Stomach (tissue), 8 donors: ENCODE measurements at regions not wholly inside any gene's neighbourhood (a gene's known extent, or its start where the extent isn't known, plus 50 kb on each side); places are given as distances from the start of the nearest gene placed in this dataset.

Experiments
- DNase-seq, 2 donors: peaks; one replicate each; pipeline versions ENCODE4 v3.0.0 to v3.0.0-alpha.2; 2013 to 2019
- H3K27ac ChIP-seq, 5 donors: fragments of 200-600 bp in 4 of 5; sonication (generic) in 4 of 5; one replicate each; pipeline ENCODE4 v1.5.1; 2013 to 2019; ENCODE audit warnings: mild to moderate bottlenecking in 1 of 5, moderate library complexity in 1 of 5
- H3K27me3 ChIP-seq, 3 donors: fragments of 200-600 bp; sonication (generic); one replicate each; pipeline ENCODE4 v1.5.1; 2017 to 2019; ENCODE audit warnings: mixed run types in 1 of 3
- H3K36me3 ChIP-seq, 4 donors: fragments of 200-600 bp; sonication (generic); 1 replicate in 3 of 4; 2 replicates in 1 of 4; pipeline ENCODE4 v1.5.1; 2016 to 2019
- H3K4me1 ChIP-seq, 4 donors: fragments of 200-600 bp; sonication (generic); one replicate each; pipeline ENCODE4 v1.5.1; 2016 to 2019
- H3K4me3 ChIP-seq, 4 donors: fragments of 200-600 bp; sonication (generic) in 3 of 4; one replicate each; pipeline ENCODE4 v1.5.1; 2016 to 2019; ENCODE audit warnings: mild to moderate bottlenecking in 1 of 4
- H3K9me3 ChIP-seq, 4 donors: fragments of 200-600 bp; sonication (generic); one replicate each; pipeline ENCODE4 v1.5.1; 2016 to 2019
- CTCF ChIP-seq, 7 experiments: fragments of 450-650 bp in 4 of 7; fragments of 200-600 bp in 3 of 7; sonication (generic) in 3 of 7; IDR thresholded peaks; one replicate each; pipeline ENCODE4 v1.5.1; 2016 to 2019; ENCODE audit warnings: antibody characterized with exemption in 7 of 7, control low read depth in 2 of 7, mild to moderate bottlenecking in 1 of 7
- EP300 ChIP-seq: sonication (generic); formaldehyde crosslinking; IDR thresholded peaks from one replicate; pipeline ENCODE4 v1.6.1; 2017; ENCODE audit warnings: antibody characterized with exemption
- POLR2A ChIP-seq, 4 donors: fragments of 450-650 bp; IDR thresholded peaks; one replicate each; pipeline ENCODE4 v1.6.1; 2016; ENCODE audit warnings: antibody characterized with exemption in 4 of 4, control low read depth in 2 of 4, mild to moderate bottlenecking in 1 of 4, moderate library complexity in 1 of 4
- POLR2AphosphoS5 ChIP-seq, 3 donors: sonication (generic); formaldehyde crosslinking; IDR thresholded peaks; one replicate each; pipeline ENCODE4 v1.6.1; 2016; ENCODE audit warnings: antibody characterized with exemption in 3 of 3
- WGBS, 5 donors: extraction: QIAGEN DNeasy Blood & Tissue Kit in 3 of 5; methylation state at CpG; one replicate each; pipeline versions ENCODE4 v1.1.5 to v1.1.7; 2013 to 2018; 5-methylcytosine and 5-hydroxymethylcytosine counted together
- intact Hi-C: fragments of 100-400 bp; cut with DNase I; formaldehyde crosslinking; loops from one replicate; pipeline ENCODE4 v1.15.1; 2023; ENCODE audit warnings: low total_unique reads
- donor health status: healthy with polysubstance abuse.
- donor health status: Bipolar disorder and iron deficiency.
- donor health status: healthy.

- H3K27ac ChIP-seq = no peak overlapping the region
- DNase-seq = no peak
- 75 to 87% (median 84%) methylated on average over 2 of the region's 2 CpGs for WGBS, 5 donors
- peaks cover 0 to 6% (median 0%) of the 10 kb centered on the region in 4 donors for H3K9me3 ChIP-seq
- no peak for TF ChIP-seq POLR2AphosphoS5 (IDR thresholded peaks at IDR 0.05)
- no peak for TF ChIP-seq POLR2A (IDR thresholded peaks at IDR 0.05)
- TF ChIP-seq CTCF (IDR thresholded peaks at IDR 0.05) = no peak
- no peak for TF ChIP-seq EP300
- H3K27me3 ChIP-seq = no peaks in the 10 kb centered on the region
- H3K4me3 ChIP-seq = no peak overlapping the region
- no peaks in the 10 kb centered on the region for H3K36me3 ChIP-seq
- intact Hi-C loops = no loop called here
- no peaks in the 10 kb centered on the region for H3K4me1 ChIP-seq
Observed at GRCh38 chr9:88673886-88674285, 138.9 kb downstream of the NXNL2 start.

- no peak for DNase-seq
- WGBS, 5 donors = 86 to 94% (median 91%) methylated on average over 3 of the region's 3 CpGs
- no peaks in the 10 kb centered on the region for H3K36me3 ChIP-seq
Observed at GRCh38 chr9:88676644-88677043, 141.7 kb downstream of the NXNL2 start.

GRCh38 chr9:88678008-88678407 lies 143.0 kb downstream of the NXNL2 start:
- no peak overlapping the region for H3K27ac ChIP-seq
- H3K9me3 ChIP-seq = no peaks in the 10 kb centered on the region
- no peak overlapping the region for H3K4me3 ChIP-seq
- H3K4me1 ChIP-seq = peaks cover 0 to 10% (median 0%) of the 10 kb centered on the region in 4 donors
- no peak for TF ChIP-seq POLR2AphosphoS5 (IDR thresholded peaks at IDR 0.05)
- no peak for TF ChIP-seq EP300
- TF ChIP-seq CTCF (IDR thresholded peaks at IDR 0.05) = no peak
- TF ChIP-seq POLR2A (IDR thresholded peaks at IDR 0.05) = no peak
- H3K36me3 ChIP-seq = no peaks in the 10 kb centered on the region
- DNase-seq = no peak
- WGBS, 5 donors = 89 to 93% (median 90%) methylated on average over 2 of the region's 2 CpGs
- H3K27me3 ChIP-seq = no peaks in the 10 kb centered on the region
- intact Hi-C loops = no loop called here

More at GRCh38 chr9:88676644-88677043, 141.7 kb downstream of the NXNL2 start:
- intact Hi-C loops = no loop called here
- TF ChIP-seq EP300 (no peak), POLR2AphosphoS5 (IDR thresholded peaks at IDR 0.05) (no peak), CTCF (IDR thresholded peaks at IDR 0.05) (no peak), POLR2A (IDR thresholded peaks at IDR 0.05) (no peak)
- no peaks in the 10 kb centered on the region for H3K27me3 ChIP-seq
- no peak overlapping the region for H3K27ac ChIP-seq
- H3K9me3 ChIP-seq = no peaks in the 10 kb centered on the region
- H3K4me1 ChIP-seq = no peaks in the 10 kb centered on the region
- H3K4me3 ChIP-seq = no peak overlapping the region

GRCh38 chr9:88678431-88678830 lies 143.5 kb downstream of the NXNL2 start:
- Histone ChIP-seq H3K9me3 (no peaks in the 10 kb centered on the region), H3K4me3 (no peak overlapping the region), H3K27me3 (no peaks in the 10 kb centered on the region), H3K36me3 (no peaks in the 10 kb centered on the region), H3K27ac (no peak overlapping the region), H3K4me1 (peaks cover 0 to 12% (median 0%) of the 10 kb centered on the region in 4 donors)
- DNase-seq = no peak
- no peak for TF ChIP-seq EP300
- no peak for TF ChIP-seq POLR2AphosphoS5 (IDR thresholded peaks at IDR 0.05)
- TF ChIP-seq POLR2A (IDR thresholded peaks at IDR 0.05) = no peak
- TF ChIP-seq CTCF (IDR thresholded peaks at IDR 0.05) = no peak
- WGBS, 5 donors = 88 to 98% (median 93%) methylated on average over 4 of the region's 4 CpGs
- intact Hi-C loops = no loop called here
